ENCODE measurements at regions not wholly inside any gene's neighbourhood (a gene's known extent, or its start where the extent isn't known, plus 50 kb on each side); places are given as distances from the start of the nearest gene placed in this dataset.

DNA sequence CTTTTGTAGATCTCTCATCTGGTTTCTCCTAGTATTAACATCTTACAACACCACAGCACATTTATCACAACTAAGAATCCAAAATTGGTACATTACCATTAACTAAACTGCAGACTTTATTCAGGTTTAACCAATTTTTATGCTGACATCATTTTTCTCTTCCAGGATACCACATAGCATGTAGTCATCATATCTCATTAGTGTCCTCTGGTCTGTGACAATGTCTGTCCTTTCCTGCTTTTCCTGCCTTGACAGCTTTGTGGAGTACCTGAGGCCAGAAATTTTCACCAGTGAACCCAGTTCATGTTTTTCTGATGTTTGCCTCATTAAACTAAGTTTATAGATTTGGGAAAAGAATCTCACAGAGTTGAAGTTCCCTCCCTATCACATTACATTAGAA is 294.7 kb upstream of the TNC start:
- TF ChIP-seq CTCF (IDR thresholded peaks at IDR 0.05) (no peak), ZFX (IDR thresholded peaks at IDR 0.05; ENCODE audit: borderline replicate concordance) (no peak)

Data from 22Rv1 (cell line).